ENCODE measurements at regions not wholly inside any gene's neighbourhood (a gene's known extent, or its start where the extent isn't known, plus 50 kb on each side); places are given as distances from the start of the nearest gene placed in this dataset.

GRCh38 chr2:144241801-144242200 lies 278.1 kb downstream of the ZEB2 start:
- DNase-seq (ENCODE audit: low read depth) = no peak

- no peak for DNase-seq (ENCODE audit: low read depth)
Measured at GRCh38 chr2:144240656-144241339, 279.1 kb downstream of the ZEB2 start.

GRCh38 chr2:144239726-144240125 lies 280.2 kb downstream of the ZEB2 start:
- DNase-seq (ENCODE audit: low read depth) = no peak

- no peak for DNase-seq (ENCODE audit: low read depth)
Measured at GRCh38 chr2:144239306-144239705, 280.6 kb downstream of the ZEB2 start.

GRCh38 chr2:144237830-144238627 lies 281.9 kb downstream of the ZEB2 start:
- DNase-seq (ENCODE audit: low read depth) = no peak

GRCh38 chr2:144237108-144237507 lies 282.8 kb downstream of the ZEB2 start:
- no peak for DNase-seq (ENCODE audit: low read depth)

GRCh38 chr2:144235050-144235449 lies 284.9 kb downstream of the ZEB2 start:
- DNase-seq (ENCODE audit: low read depth) = no peak

- DNase-seq (ENCODE audit: low read depth) = no peak
Measured at GRCh38 chr2:144234542-144234871, 285.4 kb downstream of the ZEB2 start.

- DNase-seq (ENCODE audit: low read depth) = no peak
Measured at GRCh38 chr2:144233733-144234541, 286.0 kb downstream of the ZEB2 start.

- no peak for DNase-seq (ENCODE audit: low read depth)
Measured at GRCh38 chr2:144233317-144233716, 286.6 kb downstream of the ZEB2 start.

- DNase-seq (ENCODE audit: low read depth) = no peak
Measured at GRCh38 chr2:144230448-144231085, 289.4 kb downstream of the ZEB2 start.

GRCh38 chr2:144230033-144230432 lies 289.9 kb downstream of the ZEB2 start:
- DNase-seq (ENCODE audit: low read depth) = no peak

GRCh38 chr2:144229296-144229695 lies 290.6 kb downstream of the ZEB2 start:
- DNase-seq (ENCODE audit: low read depth) = no peak

GRCh38 chr2:144227427-144228105 lies 292.4 kb downstream of the ZEB2 start:
- DNase-seq (ENCODE audit: low read depth) = no peak

- no peak for DNase-seq (ENCODE audit: low read depth)
Measured at GRCh38 chr2:144225076-144225475, 294.8 kb downstream of the ZEB2 start.

GRCh38 chr2:144224472-144224871 lies 295.4 kb downstream of the ZEB2 start:
- DNase-seq (ENCODE audit: low read depth) = no peak

- DNase-seq (ENCODE audit: low read depth) = no peak
Measured at GRCh38 chr2:144219979-144220378, 299.9 kb downstream of the ZEB2 start.

GRCh38 chr2:144217853-144218633 lies 301.9 kb downstream of the ZEB2 start:
- no peak for DNase-seq (ENCODE audit: low read depth)

- DNase-seq (ENCODE audit: low read depth) = no peak
Measured at GRCh38 chr2:144215701-144216675, 303.9 kb downstream of the ZEB2 start.

- DNase-seq (ENCODE audit: low read depth) = no peak
Measured at GRCh38 chr2:144215207-144215606, 304.7 kb downstream of the ZEB2 start.
